Astrocyte (in vitro differentiated cells and primary cell): ENCODE measurements at regions not wholly inside any gene's neighbourhood (a gene's known extent, or its start where the extent isn't known, plus 50 kb on each side); places are given as distances from the start of the nearest gene placed in this dataset.

Experiments used
- DNase-seq: peaks from one replicate; pipeline ENCODE4 v3.0.0-alpha.2; 2010; ENCODE audit warnings: low read depth
- FAIRE-seq: peaks from 2 replicates; lab custom pipeline; 2011; peaks lifted over from hg19 to GRCh38; lab: Jason Lieb, UNC
- H2AFZ ChIP-seq: 2 replicates; pipeline ENCODE4 v1.6.0; 2012; ENCODE audit warnings: low read depth, low read length, inconsistent platforms
- H3K27ac ChIP-seq: 2 replicates; pipeline ENCODE4 v1.5.1; 2011; ENCODE audit warnings: low read depth, low read length, inconsistent platforms
- H3K27me3 ChIP-seq: 2 replicates; pipeline ENCODE4 v1.6.0; 2011; ENCODE audit warnings: low read length, inconsistent platforms; ENCODE audit not compliant: insufficient read depth
- H3K36me3 ChIP-seq: 2 replicates; pipeline ENCODE4 v1.5.1; 2011; ENCODE audit warnings: low read length, inconsistent platforms; ENCODE audit not compliant: insufficient read depth
- H3K4me1 ChIP-seq: 2 replicates; pipeline ENCODE4 v1.5.1; 2011; ENCODE audit warnings: low read length, inconsistent platforms; ENCODE audit not compliant: insufficient read depth
- H3K4me2 ChIP-seq: 2 replicates; pipeline ENCODE4 v1.6.0; 2012; ENCODE audit warnings: low read length, inconsistent platforms
- H3K4me3 ChIP-seq: 2 replicates; pipeline ENCODE4 v1.5.1; 2011; ENCODE audit warnings: low read depth, mild to moderate bottlenecking, low read length, inconsistent platforms; ENCODE audit not compliant: insufficient read depth
- H3K79me2 ChIP-seq: 2 replicates; pipeline ENCODE4 v1.6.0; 2012; ENCODE audit warnings: mild to moderate bottlenecking, low read length, inconsistent platforms; ENCODE audit not compliant: insufficient read depth
- H3K9ac ChIP-seq: 2 replicates; pipeline ENCODE4 v1.6.0; 2012; ENCODE audit warnings: mild to moderate bottlenecking, low read length, inconsistent platforms
- H3K9me3 ChIP-seq: 2 replicates; pipeline ENCODE4 v1.5.1; 2012; ENCODE audit warnings: low read depth, mild to moderate bottlenecking, low read length, inconsistent platforms; ENCODE audit not compliant: insufficient read depth
- H4K20me1 ChIP-seq: 2 replicates; pipeline ENCODE4 v1.6.0; 2012; ENCODE audit warnings: low read length, inconsistent platforms; ENCODE audit not compliant: insufficient read depth
- H3K27ac Mint-ChIP-seq: one replicate; pipeline ENCODE4 v1.8.0; 2021; ENCODE audit warnings: mild to moderate bottlenecking, mixed read lengths; ENCODE audit not compliant: unreplicated experiment
- H3K27me3 Mint-ChIP-seq: one replicate; pipeline ENCODE4 v1.8.0; 2021; ENCODE audit warnings: low read depth, mixed read lengths; ENCODE audit not compliant: unreplicated experiment
- H3K36me3 Mint-ChIP-seq: one replicate; pipeline ENCODE4 v1.8.0; 2021; ENCODE audit warnings: low read depth, mixed read lengths; ENCODE audit not compliant: unreplicated experiment
- H3K4me1 Mint-ChIP-seq: one replicate; pipeline ENCODE4 v1.8.0; 2021; ENCODE audit warnings: low read depth, mixed read lengths; ENCODE audit not compliant: unreplicated experiment
- H3K4me3 Mint-ChIP-seq: one replicate; pipeline ENCODE4 v1.8.0; 2021; ENCODE audit warnings: mild to moderate bottlenecking, moderate library complexity, mixed read lengths; ENCODE audit not compliant: unreplicated experiment
- H3K9me3 Mint-ChIP-seq: one replicate; pipeline ENCODE4 v1.8.0; 2021; ENCODE audit warnings: mild to moderate bottlenecking, mixed read lengths; ENCODE audit not compliant: unreplicated experiment
- EZH2 ChIP-seq: IDR thresholded peaks from 2 replicates; pipeline ENCODE4 v1.6.1; 2012; ENCODE audit warnings: mild to moderate bottlenecking, low read length, inconsistent platforms; ENCODE audit not compliant: insufficient read depth
- TF ChIP-seq, protein P1 (sequence below): IDR thresholded peaks from 2 replicates; pipeline ENCODE4 v1.5.1; 2011; ENCODE audit warnings: low read depth, mild to moderate bottlenecking, inconsistent platforms, low read length, moderate library complexity; ENCODE audit not compliant: insufficient read depth

DNA sequence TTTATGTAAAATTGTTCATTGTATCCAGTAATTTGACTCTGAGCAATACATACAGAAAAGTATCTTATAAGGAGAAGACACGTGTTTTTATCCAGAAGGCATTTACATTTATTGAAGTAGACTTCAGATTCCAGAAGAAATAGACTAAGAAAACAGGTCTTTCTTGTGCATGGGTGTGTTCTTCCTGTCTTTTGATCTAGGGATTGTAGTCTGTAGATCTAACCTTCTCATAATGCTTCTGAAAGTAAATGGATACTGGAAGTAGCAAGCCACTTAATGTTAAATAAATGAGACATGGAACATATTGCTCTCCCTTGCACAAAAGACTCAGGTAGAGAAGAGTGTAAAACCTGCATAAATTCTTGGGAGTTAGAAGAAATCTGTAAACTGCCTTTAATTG lies 853.2 kb upstream of the B3GALT2 start:
- Mint-ChIP-seq H3K4me1 (peaks cover 3% of the 10 kb centered on the region), H3K36me3 (no peaks in the 10 kb centered on the region), H3K27me3 (no peaks in the 10 kb centered on the region), H3K9me3 (no peaks in the 10 kb centered on the region), H3K4me3 (no peak overlapping the region), H3K27ac (no peak overlapping the region)
- H4K20me1 ChIP-seq: no peaks in the 10 kb centered on the region
- H3K9me3 ChIP-seq: no peaks in the 10 kb centered on the region
- H3K27ac ChIP-seq: no peak overlapping the region
- FAIRE-seq (no peak), DNase-seq (no peak)
- no peaks in the 10 kb centered on the region for H3K4me1 ChIP-seq
- H3K4me3 ChIP-seq: no peak overlapping the region
- H3K36me3 ChIP-seq: no peaks in the 10 kb centered on the region
- H3K4me2 ChIP-seq: no peak overlapping the region
- TF ChIP-seq, protein P1, sequence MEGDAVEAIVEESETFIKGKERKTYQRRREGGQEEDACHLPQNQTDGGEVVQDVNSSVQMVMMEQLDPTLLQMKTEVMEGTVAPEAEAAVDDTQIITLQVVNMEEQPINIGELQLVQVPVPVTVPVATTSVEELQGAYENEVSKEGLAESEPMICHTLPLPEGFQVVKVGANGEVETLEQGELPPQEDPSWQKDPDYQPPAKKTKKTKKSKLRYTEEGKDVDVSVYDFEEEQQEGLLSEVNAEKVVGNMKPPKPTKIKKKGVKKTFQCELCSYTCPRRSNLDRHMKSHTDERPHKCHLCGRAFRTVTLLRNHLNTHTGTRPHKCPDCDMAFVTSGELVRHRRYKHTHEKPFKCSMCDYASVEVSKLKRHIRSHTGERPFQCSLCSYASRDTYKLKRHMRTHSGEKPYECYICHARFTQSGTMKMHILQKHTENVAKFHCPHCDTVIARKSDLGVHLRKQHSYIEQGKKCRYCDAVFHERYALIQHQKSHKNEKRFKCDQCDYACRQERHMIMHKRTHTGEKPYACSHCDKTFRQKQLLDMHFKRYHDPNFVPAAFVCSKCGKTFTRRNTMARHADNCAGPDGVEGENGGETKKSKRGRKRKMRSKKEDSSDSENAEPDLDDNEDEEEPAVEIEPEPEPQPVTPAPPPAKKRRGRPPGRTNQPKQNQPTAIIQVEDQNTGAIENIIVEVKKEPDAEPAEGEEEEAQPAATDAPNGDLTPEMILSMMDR: no peak
- TF ChIP-seq EZH2: no peak
- H3K79me2 ChIP-seq: no peaks in the 10 kb centered on the region
- no peak overlapping the region for H2AFZ ChIP-seq
- no peaks in the 10 kb centered on the region for H3K27me3 ChIP-seq
- H3K9ac ChIP-seq: no peak overlapping the region

- Histone ChIP-seq H4K20me1 (no peaks in the 10 kb centered on the region), H3K9me3 (peaks cover 7% of the 10 kb centered on the region), H3K4me2 (no peak overlapping the region), H3K27ac (no peak overlapping the region), H3K36me3 (no peaks in the 10 kb centered on the region), H3K9ac (no peak overlapping the region), H3K79me2 (no peaks in the 10 kb centered on the region), H2AFZ (no peak overlapping the region), H3K4me1 (no peaks in the 10 kb centered on the region), H3K27me3 (no peaks in the 10 kb centered on the region), H3K4me3 (no peak overlapping the region)
- H3K9me3 Mint-ChIP-seq: peaks cover 4% of the 10 kb centered on the region
- H3K27ac Mint-ChIP-seq: no peak overlapping the region
- TF ChIP-seq, protein P1: no peak
- no peak for TF ChIP-seq EZH2
- FAIRE-seq: no peak
- H3K4me3 Mint-ChIP-seq: no peak overlapping the region
- no peaks in the 10 kb centered on the region for H3K36me3 Mint-ChIP-seq
- no peaks in the 10 kb centered on the region for H3K4me1 Mint-ChIP-seq
- no peaks in the 10 kb centered on the region for H3K27me3 Mint-ChIP-seq
- DNase-seq: no peak
Measured at GRCh38 chr1:194033646-194034045, 847.2 kb upstream of the B3GALT2 start.

GRCh38 chr1:194028002-194028401 lies 841.6 kb upstream of the B3GALT2 start:
- Histone ChIP-seq H3K79me2 (no peaks in the 10 kb centered on the region), H3K9ac (no peak overlapping the region), H4K20me1 (no peaks in the 10 kb centered on the region), H3K36me3 (no peaks in the 10 kb centered on the region), H3K27me3 (no peaks in the 10 kb centered on the region), H3K4me2 (no peak overlapping the region), H3K9me3 (peaks cover 3% of the 10 kb centered on the region), H3K27ac (no peak overlapping the region), H3K4me3 (no peak overlapping the region), H2AFZ (no peak overlapping the region), H3K4me1 (peaks cover 8% of the 10 kb centered on the region)
- DNase-seq (no peak), FAIRE-seq (no peak)
- Mint-ChIP-seq H3K36me3 (no peaks in the 10 kb centered on the region), H3K9me3 (peaks cover 2% of the 10 kb centered on the region), H3K27ac (no peak overlapping the region), H3K4me3 (no peak overlapping the region), H3K4me1 (peaks cover 11% of the 10 kb centered on the region), H3K27me3 (no peaks in the 10 kb centered on the region)
- no peak for TF ChIP-seq EZH2
- TF ChIP-seq, protein P1: no peak
